ENCODE measurements at regions not wholly inside any gene's neighbourhood (a gene's known extent, or its start where the extent isn't known, plus 50 kb on each side); places are given as distances from the start of the nearest gene placed in this dataset.
"Not testable (repeated sequence)": the region's sequence is repeated elsewhere in the genome, so short reads cannot be mapped to it uniquely, and the experiment has no call there.

DNA sequence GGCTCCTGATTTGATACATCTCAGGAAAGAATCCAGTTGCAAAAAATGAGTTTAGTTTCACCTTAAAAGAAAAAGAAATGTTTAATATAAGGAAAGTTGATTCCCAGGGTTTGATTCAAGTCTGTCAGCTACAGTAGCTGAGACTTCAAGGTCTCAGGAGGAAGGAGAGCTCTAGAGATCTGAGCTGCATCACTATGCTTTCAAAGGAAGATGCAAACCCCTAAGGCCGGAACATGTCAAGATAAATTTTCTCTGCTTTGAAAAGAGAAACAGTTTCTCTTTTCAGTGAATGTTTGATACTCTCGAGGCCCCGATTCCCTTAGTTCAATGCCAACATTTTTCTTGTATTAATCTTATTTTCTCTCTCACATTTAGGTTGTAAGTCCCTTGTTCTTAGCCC lies 128.6 kb downstream of the RGPD3 start:
- no peak for DNase-seq

DNA sequence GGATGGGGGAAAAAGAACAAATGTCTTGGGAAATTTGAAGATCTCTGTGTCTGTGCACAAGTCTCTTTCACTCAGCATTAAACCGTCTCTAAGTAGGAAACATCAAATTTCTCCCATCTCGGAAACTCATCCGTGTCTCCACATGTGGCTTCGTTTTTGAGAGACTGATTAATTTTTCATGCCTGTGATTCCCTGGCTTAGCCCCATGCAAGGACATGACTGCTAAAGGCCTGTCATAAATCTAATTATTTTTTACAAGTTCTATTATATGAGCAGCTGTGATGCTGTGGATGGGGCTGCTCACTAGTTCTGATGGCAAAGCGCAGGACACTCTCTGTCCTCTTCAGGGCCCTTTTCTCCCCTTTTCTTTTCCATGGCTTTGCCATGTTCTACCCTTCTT lies 129.1 kb downstream of the RGPD3 start:
- DNase-seq = no peak

DNA sequence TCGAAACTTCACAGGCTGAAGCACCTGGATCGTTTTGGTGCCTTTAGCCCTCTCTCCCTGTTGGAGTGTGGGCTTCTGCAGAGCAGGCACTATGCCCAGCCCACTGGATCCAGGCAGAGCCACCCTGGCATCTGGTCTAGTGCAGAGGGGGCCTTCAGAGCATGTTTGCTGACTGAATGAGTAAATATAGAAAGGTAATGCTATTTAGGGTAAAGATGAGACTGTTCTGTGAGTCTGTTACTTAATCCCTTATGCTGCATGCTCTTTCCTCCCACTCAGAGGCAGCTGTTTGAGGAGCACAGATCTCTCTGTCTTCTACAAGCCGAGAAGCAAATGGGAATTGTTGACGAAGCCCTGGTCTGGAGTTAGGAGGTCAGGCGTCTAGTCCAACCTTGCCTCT lies 130.2 kb downstream of the RGPD3 start:
- peak; percentile 19 for DNase-seq

DNA sequence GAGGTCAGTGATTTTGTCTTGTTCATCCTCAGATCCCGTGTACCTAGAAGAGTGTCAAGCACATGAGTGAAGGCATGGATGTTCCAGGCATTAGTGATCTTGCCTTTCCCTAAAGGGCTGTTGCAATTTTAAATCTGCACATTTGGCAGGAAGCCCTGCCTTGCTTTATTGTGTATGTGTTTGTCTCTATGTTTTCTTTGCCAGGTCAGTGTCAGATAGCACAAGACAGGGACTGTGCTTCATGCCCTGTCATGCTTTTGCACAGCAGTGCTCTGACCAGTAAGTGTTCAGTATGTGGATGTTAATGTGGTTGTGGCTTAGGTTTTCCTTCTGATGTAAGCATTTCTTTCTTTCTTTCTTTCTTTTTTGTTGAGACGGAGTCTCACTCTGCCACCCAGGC lies 131.5 kb downstream of the RGPD3 start:
- no peak for DNase-seq

DNA sequence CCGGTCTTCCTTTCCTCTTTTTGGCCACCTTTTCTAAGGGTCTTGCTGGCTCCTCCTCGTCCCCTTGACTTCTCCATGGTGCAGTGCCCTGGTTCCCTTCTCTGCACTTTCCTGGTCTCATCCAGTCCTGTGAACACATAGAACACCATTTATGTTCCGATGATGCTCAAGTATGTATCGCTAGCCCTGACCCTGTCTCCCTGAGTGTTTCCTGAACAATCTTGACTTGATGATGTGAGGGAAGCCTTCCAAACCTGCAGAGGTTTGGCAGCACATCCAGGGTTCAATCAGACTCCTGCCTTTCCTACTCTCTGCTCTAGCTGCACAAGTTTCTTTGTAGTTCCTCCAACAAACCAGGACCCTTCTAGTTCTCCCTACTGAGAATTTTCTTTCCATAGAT lies 132.1 kb downstream of the RGPD3 start:
- no peak for DNase-seq

DNA sequence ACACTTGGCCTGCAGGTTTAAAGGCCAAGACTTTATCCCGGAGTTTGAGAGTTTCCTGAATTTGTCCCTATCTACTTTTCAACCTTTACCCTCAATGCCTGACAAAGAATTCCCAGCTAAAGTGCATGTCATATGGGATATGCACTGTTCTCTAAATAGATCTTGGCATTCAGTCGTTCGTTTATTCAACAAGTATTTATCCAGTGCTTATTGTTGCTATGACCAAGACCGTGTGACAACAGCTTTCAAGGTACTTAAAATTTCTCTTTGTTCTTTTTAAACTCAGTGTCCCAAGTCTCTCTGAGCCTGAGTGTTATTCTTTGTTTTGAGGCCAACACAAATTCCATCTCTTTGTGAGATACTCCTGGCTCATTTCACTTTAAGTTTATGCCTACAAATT lies 133.4 kb downstream of the RGPD3 start:
- no peak for DNase-seq

DNA sequence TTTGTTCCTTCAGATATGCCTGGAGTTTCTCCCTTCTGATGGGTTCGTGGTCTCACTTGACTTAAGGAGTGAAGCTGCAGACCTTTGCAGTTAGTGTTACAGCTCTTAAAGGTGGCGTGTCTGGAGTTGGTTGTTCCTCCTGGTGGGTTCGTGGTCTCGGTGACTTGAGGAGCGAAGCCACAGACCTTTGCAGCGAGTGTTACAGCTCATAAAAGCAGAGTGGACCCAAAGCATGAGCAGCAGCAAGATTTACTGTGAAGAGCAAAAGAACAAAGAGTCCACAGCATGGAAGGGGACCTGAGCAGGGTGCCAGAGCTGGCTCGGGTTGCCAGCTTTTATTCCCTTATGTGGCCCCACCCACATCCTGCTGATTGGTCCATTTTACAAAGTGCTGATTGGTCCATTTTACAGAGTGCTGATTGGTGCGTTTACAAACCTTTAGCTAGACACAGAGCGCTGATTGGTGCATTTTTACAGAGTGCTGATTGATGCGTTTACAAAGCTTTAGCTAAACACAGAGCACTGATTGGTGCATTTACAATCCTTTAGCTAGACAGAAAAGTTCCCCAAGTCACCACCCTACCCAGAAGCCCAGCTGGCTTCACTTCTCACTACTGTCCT lies 134.8 kb downstream of the RGPD3 start:
- DNase-seq = not testable (repeated sequence)

DNA sequence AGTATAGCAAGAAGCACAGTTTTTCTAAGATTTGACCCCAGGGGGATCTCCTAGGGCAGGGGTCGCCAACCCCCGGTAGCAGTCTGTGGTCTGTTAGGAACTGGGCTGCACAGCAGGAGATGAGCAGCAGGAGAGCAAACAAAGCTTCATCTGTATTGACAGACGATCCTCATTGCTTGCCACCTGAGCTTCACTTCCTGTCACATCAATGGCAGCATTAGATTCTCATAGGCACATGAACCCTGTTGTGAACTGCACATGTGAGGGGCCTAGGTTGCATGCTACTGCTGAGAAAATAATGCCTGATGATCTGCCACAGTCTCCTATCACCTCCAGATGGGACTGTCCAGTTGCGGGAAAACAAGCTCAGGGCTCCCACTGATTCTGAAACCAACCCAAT lies 136.2 kb downstream of the RGPD3 start:
- DNase-seq = no peak

DNA sequence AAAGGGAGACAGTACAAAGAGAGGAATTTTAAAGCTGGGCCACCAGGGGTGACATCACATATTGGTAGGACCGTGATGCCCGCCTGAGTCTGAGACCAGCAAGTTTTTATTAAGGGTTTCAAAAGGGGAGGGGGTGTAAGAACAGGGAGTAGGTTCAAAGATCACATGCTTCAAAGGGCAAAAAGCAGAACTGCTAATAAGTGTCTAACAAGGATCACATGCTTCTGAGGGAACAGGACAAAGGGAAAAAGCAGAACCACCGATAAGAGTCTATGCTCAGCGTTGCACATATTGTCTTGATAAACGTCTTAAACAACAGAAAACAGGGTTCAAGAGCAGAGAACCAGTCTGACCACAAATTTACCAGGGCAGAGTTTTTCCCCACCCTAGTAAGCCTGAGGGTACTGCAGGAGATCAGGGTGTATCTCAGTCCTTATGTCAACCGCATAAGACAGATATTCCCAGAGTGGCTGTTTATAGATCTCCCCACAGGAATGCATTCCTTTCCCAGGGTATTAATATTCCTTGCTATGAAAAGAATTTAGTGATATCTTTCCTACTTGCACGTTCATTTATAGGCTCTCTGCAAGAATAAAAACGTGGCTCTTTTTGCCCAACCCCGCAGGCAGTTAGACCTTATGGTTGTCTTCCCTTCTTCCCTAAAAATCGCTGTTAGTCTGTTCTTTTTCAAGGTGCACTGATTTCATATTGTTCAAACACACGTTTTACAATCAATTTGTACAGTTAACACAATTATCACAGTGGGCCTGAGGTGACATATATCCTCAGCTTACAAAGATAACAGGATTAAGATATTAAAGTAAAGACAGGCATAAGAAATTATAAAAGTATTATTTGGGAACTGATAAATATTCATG lies 136.5 kb upstream of the UXS1 start:
- not testable (repeated sequence) for DNase-seq

DNA sequence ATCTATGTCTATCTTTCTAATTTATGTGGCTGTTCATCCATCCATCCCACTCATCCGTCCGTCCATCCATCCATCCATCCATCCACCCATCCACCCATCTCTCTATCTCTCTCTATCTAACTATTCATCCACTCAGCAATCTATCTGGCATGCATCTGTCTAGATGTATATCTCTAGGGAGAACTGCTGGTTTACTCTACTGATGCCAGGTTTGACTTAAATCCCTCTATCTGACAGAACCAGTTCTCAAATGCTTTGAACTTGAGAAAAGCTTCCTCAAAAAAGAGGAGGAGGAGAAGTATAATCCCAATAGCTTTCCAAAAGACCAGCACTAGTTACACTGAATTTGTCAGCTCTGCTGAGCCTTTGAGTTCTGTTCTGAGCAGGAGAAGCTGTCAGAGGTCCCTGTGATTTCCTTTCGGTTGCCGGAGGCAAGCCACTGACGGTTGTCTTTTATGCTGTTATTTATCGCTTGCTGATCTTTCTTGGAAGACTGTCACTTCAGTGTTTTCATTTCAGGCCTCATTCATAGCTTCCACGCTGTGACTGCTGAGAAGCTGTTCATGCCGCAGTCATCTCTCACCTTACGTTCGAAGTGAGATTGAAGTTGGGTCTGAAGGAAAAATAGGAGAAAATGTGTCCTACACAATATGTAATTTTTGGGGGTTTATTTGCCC lies 129.4 kb upstream of the UXS1 start:
- DNase-seq = no peak

DNA sequence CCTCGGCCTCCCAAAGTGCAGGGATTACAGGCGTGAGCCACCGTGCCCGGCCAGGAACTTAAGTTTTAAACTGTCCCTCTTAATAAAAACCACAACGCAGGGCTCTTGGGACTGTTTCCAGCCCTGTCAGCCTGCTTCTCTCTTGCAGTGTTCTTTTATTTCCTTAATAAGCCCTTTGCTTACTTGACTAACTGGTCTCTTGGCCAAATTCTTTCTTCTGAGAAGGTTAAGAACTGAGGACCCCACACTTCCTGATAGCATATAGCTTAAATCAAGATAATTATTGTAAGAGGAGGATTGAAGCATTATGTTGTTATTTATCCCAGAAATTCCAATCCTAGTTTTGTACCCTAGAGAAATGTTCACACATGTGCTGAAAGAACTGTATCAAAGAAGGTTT lies 128.2 kb upstream of the UXS1 start:
- no peak for DNase-seq

DNA sequence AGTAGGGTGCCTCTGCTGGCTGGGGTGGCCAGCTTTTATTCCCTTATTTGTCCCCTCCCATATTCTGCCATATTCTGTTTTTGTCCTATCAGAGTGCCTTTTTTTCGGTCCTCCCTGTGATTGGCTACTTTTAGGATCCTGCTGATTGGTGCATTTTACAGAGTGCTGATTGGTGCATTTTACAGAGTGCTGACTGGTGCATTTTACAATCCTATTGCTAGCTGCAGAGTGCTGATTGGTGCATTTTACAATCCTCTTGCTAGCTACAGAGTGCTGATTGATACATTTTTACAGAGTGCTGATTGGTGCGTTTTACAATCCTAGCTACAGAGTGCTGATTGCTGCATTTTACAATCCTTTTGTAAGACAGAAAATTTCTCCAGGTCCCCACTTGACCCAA lies 126.3 kb upstream of the UXS1 start:
- not testable (repeated sequence) for DNase-seq

DNA sequence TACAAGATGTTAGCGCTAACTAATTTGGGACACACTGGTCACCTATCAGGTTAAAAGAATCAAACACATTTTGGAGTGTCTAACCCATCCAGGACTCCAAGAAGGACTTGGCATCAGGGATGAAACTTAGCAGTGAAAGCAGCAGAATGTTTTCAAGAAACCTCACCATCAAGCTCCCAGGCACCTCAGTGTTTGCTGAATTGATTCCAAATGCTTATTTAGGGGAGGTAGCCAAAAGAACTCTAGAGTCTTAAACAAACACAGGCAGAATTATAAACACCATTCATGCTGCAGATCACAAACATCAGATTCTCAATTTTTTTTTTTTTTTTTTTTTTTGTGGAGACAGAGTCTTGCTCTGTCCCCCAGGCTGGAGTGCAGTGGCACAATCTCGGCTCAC lies 122.8 kb upstream of the UXS1 start:
- DNase-seq = no peak

DNA sequence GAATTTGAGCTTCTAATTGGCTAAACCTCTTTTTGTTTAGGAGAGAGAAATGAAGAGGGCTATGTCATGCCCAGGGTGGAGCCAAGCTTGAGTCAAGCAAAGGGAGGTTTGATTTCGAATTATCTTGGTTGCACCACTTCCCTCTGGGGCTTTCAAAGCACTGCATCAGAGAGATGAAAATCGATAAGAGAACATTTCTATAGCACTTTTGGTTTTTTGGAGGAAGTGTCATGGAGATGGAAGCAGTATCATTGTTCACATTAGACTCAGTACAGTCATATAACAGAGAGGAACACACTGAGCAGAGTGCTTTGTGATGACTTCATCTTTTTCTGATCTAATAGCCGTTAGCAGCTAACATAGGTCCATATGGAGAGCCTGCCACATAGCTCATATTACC lies 120.3 kb upstream of the UXS1 start:
- peak; percentile 36 for DNase-seq

DNA sequence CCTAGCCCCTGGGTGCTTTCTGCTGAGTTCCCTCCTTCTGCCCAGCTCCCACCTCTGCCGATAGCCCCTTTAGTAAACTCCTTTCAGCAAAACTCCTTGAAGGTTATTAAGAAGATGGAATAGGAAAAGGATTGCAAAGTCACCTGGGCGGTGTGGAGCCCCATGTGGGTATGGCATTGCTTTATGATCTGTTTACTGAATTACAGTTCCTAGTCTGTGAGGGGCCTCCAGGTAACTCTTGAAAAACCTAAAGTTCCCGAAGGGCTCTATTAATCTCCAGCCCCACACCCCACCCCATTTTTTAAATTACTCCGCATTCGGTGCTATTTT lies 116.9 kb upstream of the UXS1 start:
- no peak for DNase-seq

DNA sequence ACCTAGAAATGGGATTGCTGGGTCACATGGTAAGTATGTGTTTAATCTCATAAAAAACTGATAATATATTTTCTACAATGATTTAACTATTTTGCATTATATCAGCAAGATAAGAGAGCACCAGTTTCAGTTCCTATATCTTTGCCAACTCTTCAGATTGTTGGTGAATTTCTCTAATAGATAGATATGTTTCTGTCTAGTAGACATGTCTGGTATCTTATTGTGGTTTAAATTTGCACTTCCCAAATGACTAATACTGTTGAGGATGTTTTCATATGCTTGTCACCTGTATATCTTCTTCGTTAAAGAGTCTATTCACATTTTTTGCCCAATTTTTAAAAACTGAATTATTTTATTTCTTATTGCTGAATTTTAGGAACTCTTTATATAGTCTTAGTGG lies 113.8 kb upstream of the UXS1 start:
- no peak for DNase-seq

DNA sequence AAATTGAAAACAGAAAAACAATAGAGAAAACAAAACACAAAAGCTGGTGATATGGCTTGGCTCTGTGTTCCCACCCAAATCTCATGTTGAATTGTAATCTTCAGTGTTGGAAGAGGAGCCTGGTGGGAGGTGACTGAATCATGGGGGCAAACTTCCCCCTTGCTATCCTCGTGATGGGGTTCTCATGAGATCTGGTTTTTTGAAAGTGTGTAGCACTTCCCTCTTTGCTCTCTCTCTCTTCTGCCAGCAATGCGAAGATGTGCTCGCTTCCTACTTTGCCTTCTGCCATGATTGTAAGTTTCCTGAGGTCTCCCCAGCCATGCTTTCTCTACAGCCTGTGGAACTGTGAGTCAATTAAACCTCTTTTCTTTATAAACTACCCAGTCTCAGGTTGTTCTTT lies 112.3 kb upstream of the UXS1 start:
- DNase-seq = no peak

DNA sequence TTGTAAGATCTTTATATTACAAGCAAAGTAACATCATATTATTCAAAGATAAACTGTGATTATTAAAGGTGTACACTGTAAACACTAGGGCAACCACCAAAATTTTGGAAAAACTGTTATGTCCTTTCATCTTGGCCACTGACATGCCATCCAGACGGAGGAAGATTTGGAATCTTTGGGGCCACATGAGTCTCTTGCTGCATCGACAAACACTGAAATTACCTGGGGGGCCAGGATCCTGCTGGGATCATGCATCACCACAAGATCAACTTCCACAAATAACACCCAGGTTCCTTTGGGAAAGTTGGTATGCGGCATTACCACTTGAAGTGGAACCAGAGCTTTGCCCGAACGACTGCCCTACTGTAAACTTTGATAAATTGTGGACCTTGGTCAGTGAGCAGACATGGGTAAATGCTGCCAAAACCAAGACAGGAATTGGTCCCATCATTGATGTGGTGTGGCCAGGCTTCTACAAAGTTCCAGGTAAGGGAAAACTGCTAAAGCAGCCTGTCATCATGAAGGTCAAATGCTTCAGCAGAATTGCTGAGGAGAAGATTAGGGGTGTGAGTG lies 110.6 kb upstream of the UXS1 start:
- DNase-seq = no peak

DNA sequence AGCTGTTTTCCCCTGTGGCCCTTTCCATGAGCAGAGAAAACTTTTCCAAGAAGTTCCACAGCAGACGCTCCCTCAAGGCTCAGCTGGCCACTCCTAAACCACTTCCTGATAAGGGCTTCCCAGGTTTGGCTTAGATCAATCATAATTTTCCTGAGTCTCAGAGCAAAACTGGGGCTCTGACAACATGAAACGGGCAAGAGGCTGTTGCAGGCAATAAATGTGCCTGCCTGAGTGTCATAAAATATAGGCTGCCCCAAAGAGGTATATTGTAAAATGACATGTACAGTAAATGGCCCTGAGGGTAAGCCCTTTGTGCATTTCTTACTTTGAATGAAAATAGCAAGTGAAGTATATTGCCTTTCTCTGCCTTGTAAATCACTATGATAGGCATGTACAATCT lies 105.6 kb upstream of the UXS1 start:
- DNase-seq = no peak

DNA sequence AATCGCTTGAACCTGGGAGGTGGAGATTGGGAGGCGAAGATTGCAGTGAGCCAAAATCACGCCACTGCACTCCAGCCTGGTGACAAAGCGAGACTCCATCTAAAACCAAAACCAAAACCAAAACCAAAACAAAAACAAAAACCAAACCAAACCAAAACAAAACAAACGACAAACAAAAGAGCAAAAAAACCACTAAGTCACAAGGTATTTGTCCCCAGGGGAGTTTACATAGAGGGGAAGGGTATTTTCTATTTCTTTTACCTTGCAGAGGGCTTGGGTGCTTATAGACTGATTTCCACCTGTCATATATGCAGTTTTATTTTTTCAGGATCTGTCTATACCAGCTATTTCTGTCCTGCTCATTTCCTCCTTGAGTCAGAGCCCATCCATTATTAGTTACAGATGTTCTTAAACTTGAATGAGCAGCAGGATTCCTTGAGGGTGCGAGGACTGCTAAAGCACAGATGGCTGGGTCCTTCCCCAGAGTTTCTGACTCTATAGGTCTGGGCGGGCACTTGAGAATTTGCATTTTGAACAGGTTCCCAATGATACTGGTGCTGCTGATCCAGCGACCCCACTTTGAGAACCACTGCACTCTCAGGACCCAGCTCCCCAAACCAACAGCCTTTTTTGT lies 102.2 kb upstream of the UXS1 start:
- no peak for DNase-seq

DNA sequence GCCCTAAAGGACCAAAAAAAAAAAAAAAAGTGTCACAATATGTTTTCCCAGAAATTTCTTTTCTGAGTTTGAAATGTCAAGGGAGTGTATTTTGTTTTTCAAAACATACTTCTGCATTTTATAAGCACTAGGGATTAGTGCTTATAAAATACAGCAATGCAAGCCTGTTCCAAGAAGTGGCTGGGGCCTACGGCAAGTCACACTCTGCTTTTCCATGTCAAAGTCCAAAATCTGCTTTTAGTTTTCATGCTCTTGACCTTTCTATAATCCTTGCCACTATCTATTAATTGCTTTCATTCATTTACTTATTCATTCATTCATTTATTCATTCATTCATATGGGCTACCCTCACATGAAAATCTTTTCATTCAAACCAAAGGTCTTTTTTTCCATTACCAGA lies 100.1 kb upstream of the UXS1 start:
- DNase-seq = no peak

DNA sequence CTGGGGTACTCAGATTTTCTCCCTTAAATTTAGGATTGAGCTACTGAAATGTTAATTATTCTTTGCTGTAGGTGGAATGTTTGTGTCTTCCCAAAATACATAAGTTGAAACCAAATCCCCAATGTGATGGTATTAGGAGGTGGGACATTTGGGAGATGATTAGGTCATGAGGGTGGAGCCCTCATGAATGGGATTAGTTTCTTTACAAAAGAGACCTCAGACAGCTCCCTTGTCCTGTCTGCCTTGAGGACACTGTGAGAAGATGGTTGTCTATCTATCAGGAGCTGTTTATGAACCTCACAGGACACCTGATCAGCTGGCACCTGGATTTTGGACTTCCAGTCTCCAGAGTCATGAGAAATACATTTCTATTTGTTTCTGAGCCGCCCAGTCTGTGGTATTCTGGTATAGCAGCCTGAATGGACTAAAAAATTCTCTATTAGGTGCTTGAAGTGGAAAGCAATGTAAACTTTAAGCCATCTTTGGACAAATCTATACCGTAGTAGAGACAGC lies 99.2 kb upstream of the UXS1 start:
- DNase-seq = no peak

DNA sequence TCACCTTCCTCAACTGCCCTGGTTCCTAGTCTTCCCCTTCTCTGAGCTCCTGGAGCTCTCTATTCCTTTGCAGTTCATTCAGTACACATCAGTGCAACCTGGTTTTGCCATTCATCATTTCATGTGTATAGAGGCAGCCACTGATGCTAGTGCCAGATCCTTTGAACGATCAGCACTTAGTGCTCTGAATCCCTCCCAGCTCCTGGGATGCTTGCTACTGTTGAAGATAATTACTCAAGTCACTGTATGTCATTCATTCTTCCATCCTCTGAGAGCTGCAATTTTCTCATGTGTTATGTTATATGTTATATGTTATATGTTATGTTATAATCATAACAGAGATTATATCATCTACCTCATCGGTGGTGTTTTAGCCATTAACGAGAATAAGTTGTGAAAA lies 98.5 kb upstream of the UXS1 start:
- no peak for DNase-seq

Data from NCI-H1694 treated with DMSO at 0.1 percent for 48 hours (cell line).